Stimulated activated CD8-positive, alpha-beta memory T cell treated with anti-CD3 and anti-CD28 coated beads, Interleukin-7, amount 100 ng/mL, for 24 hours (primary cell): ENCODE measurements at regions not wholly inside any gene's neighbourhood (a gene's known extent, or its start where the extent isn't known, plus 50 kb on each side); places are given as distances from the start of the nearest gene placed in this dataset.

ENCODE experiments used
- DNase-seq: peaks from one replicate; pipeline ENCODE4 v3.0.0-alpha.2; 2020; ENCODE audit warnings: low read depth

DNA sequence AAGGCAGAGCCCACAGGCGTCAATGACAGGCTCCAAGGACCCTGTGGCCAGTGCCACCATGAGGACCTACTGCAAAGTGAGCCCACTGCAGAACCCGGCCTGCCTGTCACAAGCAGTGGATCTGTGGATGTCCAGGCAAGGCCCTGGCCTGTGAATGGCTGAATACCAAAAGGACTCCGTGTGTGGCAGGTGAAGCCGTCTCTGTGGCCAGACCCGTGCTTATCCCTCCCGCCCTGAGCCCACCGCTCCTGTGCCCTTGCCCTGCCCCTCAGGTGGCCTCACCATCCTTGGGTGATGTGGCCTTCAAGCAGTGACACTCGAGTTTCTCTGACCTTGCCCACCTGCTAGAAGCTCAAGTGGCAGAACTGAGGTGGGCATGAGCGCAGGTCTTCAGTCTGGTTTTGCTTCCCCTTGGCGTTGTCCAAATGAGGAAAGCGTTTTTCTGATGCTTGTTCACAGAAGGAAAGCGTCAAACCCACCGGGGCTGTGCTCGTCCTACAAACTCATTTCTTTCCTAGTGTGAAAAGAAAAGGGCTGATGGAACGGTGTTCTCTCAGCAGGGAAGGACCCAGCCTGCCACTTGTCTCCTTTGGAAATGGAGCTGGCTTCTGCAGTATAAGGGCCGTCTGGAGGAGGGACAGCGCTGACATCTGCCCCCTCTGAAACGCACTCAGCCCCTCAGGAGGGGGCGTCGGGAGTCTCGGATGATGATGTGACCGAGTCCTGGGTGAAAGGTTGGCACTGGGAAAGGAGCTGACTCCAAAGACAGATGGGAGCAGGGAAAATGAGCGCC is 377.7 kb upstream of the IRX4 start:
- DNase-seq: no peak

DNA sequence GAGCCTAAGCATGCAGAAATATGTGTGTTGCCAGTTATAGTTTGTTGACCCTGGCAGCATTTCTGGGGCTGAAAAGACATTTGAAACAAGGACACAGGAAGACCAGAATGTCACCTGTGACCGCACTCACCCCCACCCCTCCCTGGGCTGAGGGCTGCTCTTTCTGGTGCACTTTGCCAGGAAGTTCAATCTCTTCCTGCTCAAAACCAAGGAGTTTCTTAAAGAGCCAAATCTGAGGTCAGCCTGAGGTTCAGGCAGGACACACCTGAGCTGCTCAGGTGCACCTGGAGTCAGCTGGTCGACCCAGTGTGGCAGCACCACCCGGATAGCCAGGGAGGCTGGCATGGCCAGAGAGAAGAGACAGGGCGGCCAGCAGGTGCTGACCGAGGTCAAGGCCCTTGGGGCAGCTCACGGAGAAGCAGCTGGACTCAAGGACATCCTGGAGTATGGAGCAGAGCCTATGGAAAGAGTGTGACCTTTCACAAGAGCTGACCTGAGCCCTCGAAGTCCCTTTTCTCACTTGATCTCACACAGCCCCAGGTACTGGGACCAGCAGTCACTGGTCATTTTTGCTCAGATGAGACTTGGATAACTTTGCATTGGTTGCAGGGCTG is 376.9 kb upstream of the IRX4 start:
- DNase-seq: no peak

DNA sequence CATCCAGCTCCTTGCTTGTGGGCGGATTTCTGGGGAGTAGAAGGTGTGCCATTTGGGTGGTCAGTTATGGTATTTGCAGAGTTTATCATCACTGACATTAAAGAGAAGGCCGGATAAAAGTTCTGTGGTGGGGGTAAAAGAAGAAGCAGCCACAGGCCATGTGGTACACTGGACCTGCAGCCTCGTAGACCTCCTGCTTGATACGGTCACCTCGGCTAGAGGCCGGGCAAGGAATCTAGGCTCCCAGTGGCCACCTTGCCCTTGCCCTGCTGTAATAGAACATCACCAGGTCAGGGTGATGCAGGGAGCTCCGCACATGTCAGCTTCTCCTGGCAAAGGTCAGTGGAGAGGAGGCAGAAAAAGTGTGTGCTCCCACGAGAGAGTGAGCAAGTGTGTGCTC is 376.1 kb upstream of the IRX4 start:
- no peak for DNase-seq

DNA sequence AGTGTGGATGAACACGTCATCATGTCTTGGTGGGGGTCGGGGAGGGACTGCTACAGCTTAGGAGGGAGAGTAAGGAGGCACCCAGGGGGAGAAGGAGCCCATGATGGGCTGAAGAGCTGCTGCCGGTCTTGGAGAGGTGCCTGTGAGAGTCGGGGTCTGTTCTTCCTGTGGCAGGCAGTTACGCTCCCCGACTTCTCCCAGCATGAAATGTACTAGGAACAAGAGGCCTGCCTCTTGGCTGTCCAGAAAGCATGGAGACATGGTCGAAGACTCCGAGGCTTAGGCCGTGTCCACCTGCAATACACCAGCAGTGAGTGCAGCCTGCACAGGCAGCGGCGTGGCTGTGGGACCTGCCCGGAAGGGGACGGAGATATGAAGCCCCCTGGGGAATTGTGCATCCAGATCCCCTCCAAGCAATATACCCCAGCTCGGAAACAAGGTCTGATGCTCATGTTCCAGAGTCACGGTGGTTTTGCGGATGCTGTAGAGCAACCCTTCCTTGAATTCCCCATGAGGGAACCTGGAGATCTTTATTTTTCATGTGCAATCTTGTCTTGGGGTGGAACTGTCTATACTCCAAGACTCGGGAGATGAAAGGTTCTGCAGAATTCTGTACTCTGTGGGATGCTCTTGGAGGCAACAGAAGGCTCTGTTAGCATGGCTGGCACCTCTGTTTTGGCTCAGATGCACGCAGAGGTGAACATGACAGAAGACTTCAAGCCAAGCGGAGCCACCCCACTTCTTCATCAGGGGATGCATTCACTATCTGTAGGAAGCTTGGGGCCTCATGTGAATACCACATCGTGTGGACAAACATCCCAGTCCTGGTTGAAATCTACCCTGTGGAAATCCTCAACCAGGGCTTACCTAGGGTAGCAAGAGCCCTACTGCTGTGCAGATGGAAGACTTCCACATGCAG is 374.9 kb upstream of the IRX4 start:
- no peak for DNase-seq

DNA sequence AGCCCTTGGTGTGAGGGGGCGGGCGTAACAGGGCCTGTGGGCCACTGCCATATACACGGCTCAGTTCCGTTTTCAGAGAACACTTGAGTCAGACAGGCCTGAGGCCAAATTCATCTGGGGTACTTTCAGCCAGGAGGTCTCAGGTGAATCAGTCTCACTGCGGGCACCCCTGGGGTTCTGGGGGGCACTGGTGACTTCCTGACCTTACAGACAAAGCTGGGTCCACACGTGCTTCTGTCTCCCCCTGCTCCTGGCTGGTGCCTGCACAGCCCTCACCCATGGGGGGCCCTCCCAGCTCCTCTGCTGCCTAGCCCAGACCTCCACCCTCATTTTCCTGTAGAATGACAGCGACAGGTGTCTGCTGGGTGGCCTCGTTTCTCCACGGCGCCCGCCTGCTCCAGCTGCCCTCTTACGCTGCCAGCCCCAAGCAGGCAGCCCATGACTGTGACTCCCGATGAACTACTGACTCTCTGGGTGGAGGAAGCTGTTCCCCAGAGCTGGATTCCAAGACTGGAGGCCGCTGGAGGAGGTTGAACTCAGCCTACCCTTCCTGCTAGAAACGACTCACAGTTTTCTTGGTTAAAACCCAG is 374.1 kb upstream of the IRX4 start:
- DNase-seq: no peak

DNA sequence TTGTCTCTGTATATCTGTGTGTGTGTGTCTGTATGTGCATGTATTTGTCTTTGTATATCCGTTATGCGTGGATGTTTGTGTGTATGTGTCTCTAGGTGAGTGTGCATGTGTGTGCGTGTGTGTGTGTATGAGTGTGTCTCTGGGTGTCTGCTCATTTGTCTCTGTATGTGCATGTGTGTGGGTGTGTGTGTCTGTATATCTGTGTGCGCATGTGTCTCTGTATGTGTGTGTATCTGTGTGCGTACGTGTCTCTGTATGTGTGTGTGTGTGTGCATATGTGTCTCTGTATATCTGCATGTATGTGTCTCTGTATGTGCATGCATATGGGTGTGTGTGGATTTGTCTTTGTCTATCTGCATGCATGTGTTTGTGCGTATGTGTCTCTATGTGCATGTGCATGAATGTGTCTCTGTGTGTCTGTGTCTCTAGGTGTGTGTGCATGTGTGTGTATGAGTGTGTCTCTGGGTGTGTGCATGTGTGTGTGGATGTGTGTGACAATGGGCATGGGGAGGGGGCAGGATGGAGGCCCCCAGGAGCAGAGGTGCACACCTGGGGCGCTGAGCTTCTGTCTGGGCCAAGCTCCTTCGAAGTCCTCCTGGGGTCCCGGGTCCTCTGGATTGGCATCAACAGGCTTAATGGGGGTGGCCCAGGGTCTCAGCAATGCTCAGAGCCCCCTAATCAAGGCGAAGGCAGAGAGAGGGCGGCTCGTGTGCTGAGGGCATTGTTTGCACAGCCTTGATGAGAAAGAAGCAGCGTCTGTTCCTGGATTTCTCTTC is 373.4 kb upstream of the IRX4 start:
- DNase-seq: no peak

DNA sequence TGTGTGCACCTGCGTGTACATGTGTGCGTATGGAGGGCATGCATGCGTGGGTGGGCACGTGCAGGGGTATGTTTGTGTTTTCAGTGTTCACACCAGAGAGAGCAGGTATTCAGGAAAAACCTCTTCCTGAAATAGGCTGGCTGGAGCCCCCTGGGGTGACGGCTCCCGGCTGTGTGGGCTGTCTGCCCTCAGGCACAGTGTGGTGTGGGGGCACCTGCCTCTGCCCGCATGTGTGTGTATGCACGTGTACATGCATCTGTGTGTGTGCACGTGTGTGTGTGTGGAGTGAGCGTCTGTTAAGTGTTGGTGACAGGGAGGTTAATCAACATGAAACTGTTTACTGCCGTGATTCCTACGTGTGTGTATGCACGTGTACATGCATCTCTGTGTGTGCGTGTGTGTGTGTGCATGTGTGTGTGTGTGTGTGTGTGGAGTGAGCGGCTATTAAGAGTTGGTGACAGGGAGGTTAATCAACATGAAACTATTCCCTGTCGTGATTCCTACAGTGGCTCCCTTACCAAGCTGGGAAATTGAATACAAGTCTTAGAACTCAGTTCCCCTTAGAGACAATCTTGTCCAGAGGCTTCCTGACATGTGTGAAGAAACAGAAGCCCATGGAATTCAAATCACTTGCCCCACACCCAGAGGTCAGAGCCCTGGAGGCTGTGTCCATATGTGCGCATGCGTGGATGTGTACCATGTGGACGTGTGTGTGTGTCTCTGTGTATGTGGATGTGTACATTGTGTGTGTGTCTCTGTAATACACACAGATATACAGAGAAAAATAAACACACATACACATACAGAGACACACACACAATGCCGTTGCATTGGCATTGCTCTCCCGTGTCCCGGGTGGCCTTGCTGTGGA is 372.4 kb upstream of the IRX4 start:
- no peak for DNase-seq

DNA sequence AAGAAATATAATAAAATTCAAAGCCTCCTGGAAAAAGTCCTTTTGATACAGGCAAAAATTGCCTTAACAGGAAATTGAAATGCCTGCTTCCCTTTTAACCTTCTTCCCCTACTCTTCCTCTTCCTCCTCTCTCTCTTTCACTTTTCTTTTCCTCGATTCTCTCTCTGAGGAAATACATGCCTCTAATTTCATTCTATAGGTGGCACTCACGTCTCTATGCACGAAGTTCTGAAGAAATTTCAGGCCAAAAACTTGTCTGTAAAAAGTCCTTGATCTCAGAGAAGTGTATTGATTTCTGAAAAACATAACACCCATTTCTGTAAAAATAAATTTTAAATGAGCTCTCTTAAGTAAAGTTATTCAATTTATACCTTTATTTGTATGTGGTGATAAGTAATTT is 371.7 kb upstream of the IRX4 start:
- DNase-seq: no peak

DNA sequence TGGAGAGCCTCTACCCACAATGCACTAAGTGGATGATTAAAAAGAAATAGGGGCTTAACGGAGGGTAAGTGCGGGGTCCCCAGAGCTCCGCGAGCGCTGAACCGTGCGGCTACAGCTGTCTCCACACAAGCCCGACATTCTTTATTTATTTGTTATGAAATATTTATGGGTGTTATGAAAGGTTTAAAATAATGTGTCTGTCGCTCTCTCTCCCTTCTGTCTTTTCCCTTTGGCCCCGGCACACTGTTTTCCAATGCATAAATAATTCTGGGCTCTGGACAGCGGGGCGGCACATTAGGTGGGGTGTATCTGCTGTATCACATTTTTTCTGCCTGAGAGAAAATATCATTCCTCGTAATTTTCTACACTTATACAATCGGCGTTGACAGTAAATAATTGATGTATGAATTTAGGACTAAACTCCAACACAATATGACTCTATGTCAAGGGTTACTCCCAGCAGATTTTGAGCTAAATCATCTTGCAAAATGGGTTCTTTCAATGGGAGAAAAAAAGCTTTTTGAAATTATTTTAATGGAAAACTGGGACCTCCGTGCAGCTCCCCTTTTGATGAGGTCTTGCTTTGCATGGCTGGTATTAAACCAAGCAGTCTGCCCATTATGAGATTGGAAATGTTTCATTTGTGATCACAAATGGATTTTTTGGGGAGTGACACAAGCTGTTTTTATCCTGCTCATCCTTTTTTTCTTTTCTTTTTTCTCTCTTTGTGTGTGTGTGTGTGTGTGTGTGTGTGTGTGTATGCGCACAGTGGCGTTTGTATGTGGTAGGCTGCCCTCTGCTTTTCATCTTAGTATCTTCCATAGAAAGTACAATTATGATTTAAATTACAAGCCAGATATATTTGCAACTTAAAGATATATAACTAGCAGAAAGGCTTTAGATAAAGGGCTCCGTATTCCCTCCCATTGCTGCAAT is 370.6 kb upstream of the IRX4 start:
- DNase-seq: no peak

DNA sequence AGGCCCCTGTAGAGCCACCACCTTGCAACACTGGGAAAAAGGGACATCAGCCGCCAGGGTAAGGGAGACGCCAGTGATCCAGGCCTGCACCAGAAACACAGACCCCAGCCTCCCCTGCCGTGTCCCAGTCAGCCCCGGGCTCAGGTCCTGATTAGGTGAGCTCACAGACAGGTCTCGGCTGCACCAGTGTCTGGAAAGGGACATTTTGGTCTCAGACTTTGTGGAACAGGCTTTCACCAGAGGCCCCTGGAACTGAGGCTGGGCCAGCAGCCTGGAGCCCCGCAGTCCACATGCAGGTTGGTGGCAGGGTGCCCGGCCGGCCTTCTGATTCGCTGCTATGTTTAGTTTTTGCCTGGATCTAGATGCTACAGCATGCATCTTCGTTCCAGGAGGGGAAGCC is 369.0 kb upstream of the IRX4 start:
- DNase-seq: no peak

DNA sequence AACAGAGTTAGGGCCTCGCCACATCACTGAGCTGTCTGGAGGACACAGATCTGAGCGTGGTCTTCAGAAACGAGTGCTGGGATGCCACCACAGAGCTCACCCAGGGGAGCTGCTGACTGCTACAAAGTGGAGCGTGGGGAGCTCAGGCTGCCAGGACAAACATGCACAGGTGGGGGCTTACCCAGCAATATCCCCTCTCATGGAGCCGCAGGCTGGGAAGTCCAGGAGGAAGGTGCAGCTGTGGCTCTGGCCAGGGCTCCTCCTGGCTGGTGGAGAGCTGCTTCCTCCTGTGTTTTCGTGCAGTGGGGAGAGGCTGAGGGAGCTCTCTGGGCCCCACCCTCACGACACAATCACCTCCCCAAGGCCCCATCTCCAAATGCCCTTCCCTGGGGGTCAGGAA is 368.6 kb upstream of the IRX4 start:
- no peak for DNase-seq

DNA sequence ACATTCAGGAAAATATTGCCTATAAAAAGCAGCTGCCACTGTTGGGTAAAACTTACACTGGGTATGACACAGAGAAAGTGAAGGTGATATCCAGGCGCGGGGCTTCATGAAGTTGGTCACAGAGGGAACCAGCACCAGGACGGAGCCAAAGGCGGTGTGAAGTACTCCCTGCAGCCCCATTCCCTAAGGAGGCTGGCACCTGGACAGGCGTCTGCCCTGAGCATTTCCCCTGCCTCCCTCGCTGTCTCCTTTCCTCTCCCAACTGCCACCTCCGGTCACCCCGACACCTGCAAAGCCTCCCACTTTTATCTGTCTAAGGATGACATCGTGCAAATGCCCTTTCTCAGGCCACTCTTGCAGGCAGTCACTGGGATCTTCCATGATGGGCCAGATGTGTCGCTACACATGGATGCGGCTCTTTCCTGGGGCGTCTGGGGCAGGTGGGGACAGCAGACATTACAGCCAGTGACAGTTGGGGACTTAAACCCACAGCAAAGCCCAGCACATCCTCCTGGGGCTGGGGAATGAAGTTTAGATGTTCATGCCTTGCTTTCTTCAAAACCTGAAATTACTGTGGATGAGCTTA is 367.7 kb upstream of the IRX4 start:
- DNase-seq: no peak

DNA sequence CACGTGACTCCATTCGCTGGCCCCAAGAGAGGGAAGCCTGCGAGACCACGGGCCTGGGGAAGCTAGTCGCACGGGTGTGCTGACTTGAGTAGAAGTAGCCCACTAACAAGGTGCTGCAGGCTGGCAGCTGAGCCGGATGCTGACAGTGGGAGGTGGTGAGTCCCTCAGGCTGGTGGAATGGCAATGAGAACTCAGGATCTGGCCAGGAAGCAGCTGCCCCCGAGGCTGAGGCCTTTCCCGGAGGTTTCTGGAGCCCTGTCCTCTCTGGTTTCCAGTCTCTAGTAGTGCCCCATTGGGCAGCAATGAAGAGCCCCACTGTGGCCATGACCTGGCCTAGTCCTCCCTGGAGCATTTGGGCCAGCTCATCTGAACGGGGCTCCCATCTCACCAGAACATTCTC is 366.7 kb upstream of the IRX4 start:
- DNase-seq: no peak

DNA sequence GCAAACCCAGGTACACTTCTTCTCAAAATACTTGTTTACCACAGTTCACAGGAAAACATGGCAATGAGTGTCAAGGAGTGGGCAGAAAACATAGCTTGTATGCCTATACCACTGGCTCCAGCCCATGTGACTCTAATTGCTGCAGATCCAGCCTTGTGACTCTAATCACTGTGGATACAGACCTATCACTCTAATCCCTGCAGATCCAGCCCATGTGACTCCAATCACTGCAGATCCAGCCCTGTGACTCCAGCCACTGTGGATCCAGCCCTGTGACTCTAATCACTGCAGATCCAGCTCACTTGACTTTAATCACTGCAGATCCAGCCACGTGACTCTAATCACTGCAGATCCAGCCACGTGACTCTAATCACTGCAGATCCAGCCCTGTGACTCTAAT is 366.3 kb upstream of the IRX4 start:
- DNase-seq: no peak

DNA sequence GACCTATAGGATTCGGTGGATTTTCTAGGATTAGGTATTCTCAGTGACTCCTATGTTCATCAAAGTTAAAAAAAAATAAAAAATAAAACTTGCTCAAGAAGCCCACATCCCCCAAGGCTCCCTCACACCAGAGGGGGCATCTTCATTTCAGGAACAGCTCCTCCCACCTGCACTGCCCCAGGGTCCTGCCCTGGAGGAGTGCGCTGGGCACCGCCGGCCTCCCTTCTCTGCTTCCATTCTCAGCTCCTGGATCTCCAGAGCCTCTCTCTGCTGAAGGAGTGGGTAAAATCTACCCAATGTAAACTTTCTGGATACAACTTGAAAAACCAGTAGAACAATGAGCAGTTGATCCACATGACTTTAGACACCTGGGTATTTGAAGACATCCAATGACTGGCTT is 359.8 kb upstream of the IRX4 start:
- no peak for DNase-seq

DNA sequence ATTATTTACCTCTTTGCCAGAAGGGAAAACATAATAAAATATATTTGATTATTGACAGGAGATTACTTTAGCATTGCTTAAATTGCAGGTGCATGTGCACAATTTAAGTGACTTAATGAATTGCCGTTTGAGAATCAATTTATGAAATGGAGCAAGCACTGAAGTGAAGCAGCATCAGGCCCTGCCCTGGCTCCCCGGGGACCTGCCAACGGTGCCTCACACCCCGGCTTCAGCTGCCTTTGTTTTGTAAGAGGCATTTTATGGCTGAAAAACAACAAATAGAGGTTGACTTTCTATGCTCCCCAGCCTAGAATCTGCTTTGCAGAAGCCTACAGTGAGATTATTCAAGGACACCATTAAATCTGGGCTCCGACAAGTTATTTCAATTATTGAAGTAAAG is 359.1 kb upstream of the IRX4 start:
- DNase-seq: no peak

DNA sequence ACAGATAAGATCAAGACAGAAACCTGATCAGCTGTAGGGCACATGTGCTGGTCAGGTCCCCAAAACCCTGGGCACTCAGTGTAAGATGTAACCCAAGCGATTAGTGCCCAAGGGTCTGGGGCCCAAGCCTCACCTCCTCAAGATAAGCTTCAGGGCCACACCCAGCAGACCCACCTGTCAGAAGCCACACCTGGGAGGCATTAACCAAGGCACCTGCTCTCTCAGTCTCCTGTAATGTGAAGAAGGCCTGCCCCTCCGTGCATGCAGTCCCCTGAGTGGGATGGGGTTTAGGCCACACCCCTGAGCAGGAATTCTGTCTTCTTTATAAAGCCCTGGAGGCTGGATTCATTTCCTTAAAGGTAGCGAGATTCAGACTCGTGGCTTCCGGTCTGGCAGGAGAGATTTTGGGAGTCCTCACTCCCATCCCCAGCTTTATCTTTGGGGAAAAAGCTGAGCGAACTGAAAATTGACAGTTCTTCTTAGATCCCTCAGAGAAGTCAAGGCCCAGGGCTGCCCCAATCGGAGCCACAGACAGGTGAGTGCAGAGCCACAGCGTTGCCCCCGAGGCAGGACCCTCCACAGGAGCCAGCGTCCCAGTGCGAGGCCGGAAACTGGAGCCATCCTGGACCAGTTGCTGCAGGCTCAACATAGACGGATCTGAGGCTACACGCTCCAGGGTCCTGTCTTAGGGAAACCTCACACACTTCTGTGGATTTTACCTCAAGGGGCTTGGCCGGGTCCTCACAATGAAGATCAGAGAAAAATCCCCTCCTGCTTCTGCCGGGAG is 357.6 kb upstream of the IRX4 start:
- DNase-seq: no peak

DNA sequence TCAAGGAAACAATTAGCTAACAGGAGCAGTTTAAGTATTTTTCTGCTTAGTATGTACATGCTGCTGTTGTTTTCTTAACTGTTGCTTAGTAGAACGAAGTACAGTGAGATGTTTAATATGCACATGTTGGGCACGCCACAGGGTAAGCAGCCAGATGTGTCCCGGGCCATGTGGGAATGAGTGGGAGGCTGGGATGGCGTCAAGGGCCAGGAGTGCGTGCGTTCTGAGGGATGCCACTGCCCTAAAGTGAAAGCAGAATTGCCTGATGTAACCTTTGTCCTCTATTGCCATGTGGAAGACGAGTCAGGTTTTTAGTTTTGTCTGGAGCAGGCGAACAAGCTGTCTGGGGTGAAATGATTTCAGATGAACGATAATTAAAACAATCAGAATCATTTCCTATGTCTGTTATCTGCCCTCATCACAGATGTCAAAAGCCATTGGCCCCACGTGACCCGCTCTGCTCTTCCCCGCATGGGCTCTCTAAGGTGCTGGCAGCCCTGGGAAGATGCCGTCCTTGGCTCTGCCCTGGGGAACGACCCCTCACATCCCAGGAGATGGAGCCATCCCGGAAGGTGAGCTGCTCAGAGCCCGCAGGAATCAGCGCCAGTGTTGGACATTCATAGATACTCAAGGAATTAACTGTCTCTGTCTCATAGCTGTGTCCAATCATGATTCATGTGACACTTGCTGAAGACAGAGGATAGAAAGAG is 356.6 kb upstream of the IRX4 start:
- DNase-seq: no peak
